ENCODE measurements at regions not wholly inside any gene's neighbourhood (a gene's known extent, or its start where the extent isn't known, plus 50 kb on each side); places are given as distances from the start of the nearest gene placed in this dataset.

DNA sequence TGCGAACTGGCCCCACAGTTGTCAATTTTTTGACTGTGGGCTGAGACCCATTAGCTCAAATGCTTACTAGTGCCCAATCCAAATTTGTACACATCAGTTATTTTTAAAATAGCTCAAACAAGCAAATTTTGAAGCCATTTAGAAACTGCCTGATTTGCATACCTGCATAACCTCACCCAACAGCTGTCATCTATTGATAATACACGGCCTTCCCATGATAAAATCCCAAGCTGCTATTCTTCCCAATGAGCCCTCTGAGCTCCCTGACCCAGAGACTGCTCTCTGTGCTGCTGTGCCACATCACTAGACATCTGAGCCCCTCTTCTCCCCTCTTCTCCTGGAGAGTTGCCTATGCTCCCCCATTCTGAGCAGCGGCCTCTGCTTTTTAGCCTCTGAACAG is 140.5 kb upstream of the EEF1E1 start:
- Histone ChIP-seq H3K27ac (ENCODE audit: low read depth, low read length, poor library complexity, severe bottlenecking) (no peak overlapping the region), H4K20me1 (ENCODE audit: insufficient read depth, low read length) (no peaks in the 10 kb centered on the region), H3K9me2 (ENCODE audit: insufficient read depth, low read length) (no peaks in the 10 kb centered on the region), H3K36me3 (ENCODE audit: insufficient read depth, low read length) (no peaks in the 10 kb centered on the region), H2AFZ (ENCODE audit: low read length) (no peak overlapping the region), H3K4me3 (ENCODE audit: low read depth, low read length, poor library complexity, severe bottlenecking) (no peak overlapping the region), H3K9me3 (ENCODE audit: low read length) (no peaks in the 10 kb centered on the region), H3K4me2 (ENCODE audit: low read length) (no peak overlapping the region), H3K79me2 (ENCODE audit: insufficient read depth, low read depth, low read length) (no peaks in the 10 kb centered on the region), H3K4me1 (ENCODE audit: insufficient read depth, low read length, poor library complexity, severe bottlenecking) (no peaks in the 10 kb centered on the region)
- TF ChIP-seq, protein P1, sequence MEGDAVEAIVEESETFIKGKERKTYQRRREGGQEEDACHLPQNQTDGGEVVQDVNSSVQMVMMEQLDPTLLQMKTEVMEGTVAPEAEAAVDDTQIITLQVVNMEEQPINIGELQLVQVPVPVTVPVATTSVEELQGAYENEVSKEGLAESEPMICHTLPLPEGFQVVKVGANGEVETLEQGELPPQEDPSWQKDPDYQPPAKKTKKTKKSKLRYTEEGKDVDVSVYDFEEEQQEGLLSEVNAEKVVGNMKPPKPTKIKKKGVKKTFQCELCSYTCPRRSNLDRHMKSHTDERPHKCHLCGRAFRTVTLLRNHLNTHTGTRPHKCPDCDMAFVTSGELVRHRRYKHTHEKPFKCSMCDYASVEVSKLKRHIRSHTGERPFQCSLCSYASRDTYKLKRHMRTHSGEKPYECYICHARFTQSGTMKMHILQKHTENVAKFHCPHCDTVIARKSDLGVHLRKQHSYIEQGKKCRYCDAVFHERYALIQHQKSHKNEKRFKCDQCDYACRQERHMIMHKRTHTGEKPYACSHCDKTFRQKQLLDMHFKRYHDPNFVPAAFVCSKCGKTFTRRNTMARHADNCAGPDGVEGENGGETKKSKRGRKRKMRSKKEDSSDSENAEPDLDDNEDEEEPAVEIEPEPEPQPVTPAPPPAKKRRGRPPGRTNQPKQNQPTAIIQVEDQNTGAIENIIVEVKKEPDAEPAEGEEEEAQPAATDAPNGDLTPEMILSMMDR (conservative IDR thresholded peaks at IDR 0.05; ENCODE audit: low read length), result no peak
- no peak for TF ChIP-seq EZH2phosphoT487 (IDR thresholded peaks at IDR 0.05; ENCODE audit: borderline replicate concordance, low read depth, low read length)
- no peak for DNase-seq (ENCODE audit: low spot score)
- intact Hi-C loops (cut with micrococcal nuclease; ENCODE audit: unreplicated experiment), result no loop called here
- no TSS peak for BruUV-seq (replicated peaks)
- ChIA-PET POLR2A (no interaction called here), CTCF (ENCODE audit: unreplicated experiment) (no interaction called here)

DNA sequence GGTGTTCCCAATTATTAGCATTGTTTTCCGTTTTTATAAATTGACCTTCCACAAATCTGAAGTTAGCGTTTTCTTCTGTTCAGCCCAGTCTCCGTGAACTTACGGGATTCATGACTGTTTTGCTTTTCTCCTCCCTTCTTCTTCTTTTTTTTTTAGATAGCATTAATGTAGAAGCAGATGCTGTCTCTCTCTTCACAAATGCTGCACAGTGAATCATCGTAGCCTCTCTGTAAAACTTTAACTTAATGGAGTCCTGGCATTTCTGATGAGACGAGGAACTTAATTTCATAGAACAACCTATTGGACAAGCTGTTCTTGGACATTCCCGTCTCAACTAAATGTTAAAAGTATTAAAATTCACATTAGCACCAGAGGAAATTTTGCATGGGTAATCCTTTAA is 138.0 kb upstream of the EEF1E1 start:
- no TSS peak for BruUV-seq (replicated peaks)
- CTCF ChIA-PET (ENCODE audit: unreplicated experiment), result no interaction called here
- POLR2A ChIA-PET, result interaction anchor here (0.6 to 1.1 kb wide), 2 partner anchors 11 to 505 kb away, joined by 3 read pairs; no protein-coding TSS in a partner anchor

More for the DNA sequence above, 138.0 kb upstream of the EEF1E1 start:
- intact Hi-C loops (cut with micrococcal nuclease; ENCODE audit: unreplicated experiment), result no loop called here
- Histone ChIP-seq H3K36me3 (ENCODE audit: insufficient read depth, low read length) (no peaks in the 10 kb centered on the region), H3K4me2 (ENCODE audit: low read length) (no peak overlapping the region), H2AFZ (ENCODE audit: low read length) (no peak overlapping the region), H3K4me1 (ENCODE audit: insufficient read depth, low read length, poor library complexity, severe bottlenecking) (no peaks in the 10 kb centered on the region), H3K9me3 (ENCODE audit: low read length) (no peaks in the 10 kb centered on the region), H3K4me3 (ENCODE audit: low read depth, low read length, poor library complexity, severe bottlenecking) (no peak overlapping the region), H3K79me2 (ENCODE audit: insufficient read depth, low read depth, low read length) (no peaks in the 10 kb centered on the region), H3K9me2 (ENCODE audit: insufficient read depth, low read length) (no peaks in the 10 kb centered on the region), H4K20me1 (ENCODE audit: insufficient read depth, low read length) (no peaks in the 10 kb centered on the region), H3K27ac (ENCODE audit: low read depth, low read length, poor library complexity, severe bottlenecking) (no peak overlapping the region)
- no peak for TF ChIP-seq EZH2phosphoT487 (IDR thresholded peaks at IDR 0.05; ENCODE audit: borderline replicate concordance, low read depth, low read length)
- TF ChIP-seq, protein P1 (conservative IDR thresholded peaks at IDR 0.05; ENCODE audit: low read length), result no peak
- DNase-seq (ENCODE audit: low spot score), result no peak
